ENCODE measurements at regions not wholly inside any gene's neighbourhood (a gene's known extent, or its start where the extent isn't known, plus 50 kb on each side); places are given as distances from the start of the nearest gene placed in this dataset.

DNA sequence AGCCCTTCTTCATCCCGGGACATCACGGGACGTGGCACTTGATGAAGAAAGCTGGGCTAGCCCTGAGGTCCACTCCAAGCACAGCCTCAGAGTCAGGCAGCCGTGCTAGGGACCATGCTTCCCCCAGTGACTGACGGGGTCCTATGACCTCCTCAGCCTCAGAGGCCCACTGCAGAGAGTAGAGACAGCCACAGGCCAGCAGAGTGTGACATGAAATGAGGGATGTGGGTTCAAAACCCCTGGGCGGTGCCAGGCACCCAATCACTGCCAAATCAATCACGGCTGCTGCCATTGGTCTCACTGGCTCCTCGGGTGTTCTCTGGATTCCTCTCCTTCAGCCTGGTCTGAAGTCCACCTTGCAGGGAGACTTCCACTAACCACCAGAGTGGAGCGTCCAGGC, 197.7 kb upstream of the CDH4 start:
- H3K4me3 ChIP-seq (ENCODE audit: low read depth, low read length) = no peak overlapping the region
- TF ChIP-seq, protein P1, sequence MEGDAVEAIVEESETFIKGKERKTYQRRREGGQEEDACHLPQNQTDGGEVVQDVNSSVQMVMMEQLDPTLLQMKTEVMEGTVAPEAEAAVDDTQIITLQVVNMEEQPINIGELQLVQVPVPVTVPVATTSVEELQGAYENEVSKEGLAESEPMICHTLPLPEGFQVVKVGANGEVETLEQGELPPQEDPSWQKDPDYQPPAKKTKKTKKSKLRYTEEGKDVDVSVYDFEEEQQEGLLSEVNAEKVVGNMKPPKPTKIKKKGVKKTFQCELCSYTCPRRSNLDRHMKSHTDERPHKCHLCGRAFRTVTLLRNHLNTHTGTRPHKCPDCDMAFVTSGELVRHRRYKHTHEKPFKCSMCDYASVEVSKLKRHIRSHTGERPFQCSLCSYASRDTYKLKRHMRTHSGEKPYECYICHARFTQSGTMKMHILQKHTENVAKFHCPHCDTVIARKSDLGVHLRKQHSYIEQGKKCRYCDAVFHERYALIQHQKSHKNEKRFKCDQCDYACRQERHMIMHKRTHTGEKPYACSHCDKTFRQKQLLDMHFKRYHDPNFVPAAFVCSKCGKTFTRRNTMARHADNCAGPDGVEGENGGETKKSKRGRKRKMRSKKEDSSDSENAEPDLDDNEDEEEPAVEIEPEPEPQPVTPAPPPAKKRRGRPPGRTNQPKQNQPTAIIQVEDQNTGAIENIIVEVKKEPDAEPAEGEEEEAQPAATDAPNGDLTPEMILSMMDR (IDR thresholded peaks at IDR 0.05; ENCODE audit: control insufficient read depth, extremely low read depth, insufficient read depth) = no peak
- DNase-seq (ENCODE audit: low read depth) = no peak

DNA sequence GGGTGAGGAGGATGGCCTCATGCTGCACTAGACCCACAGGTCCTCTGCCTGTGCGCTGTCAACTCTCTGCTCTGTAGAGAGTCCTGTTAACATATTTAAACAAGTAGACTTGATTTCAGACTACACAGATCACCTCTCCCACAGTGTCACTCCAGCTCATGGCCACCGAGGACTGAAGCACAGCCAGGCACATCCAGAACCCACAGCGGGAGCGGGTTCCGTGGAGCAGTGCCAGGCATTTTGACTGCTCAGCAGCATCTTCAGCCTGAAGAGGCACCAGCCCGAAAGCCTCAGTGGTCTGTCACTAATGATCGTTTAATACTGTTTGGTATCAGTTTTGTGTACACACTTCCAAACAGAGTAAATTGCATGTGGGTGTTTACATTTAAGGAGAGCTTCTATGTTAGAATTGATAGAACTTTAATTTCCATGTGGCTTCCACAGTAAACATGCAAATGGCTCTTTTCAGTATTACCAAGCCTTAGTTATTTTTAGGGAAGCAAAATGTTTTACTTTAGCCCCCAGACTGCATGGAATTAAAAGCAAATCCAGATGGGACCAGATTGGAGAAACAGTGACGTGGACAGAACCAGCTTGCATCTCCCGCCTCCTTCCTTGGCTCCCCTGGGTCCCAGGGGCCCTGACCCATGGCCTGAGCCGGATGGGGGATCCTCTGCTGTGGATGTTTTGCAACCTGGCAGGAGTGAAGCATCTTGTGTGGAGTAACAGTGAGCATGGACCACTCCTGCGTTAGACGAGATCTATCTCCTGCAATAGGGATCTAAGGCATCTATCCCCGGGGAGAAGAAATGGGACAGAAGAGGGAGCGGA, 196.7 kb upstream of the CDH4 start:
- TF ChIP-seq, protein P1 (IDR thresholded peaks at IDR 0.05; ENCODE audit: control insufficient read depth, extremely low read depth, insufficient read depth) = no peak
- H3K4me3 ChIP-seq (ENCODE audit: low read depth, low read length) = no peak overlapping the region
- DNase-seq (ENCODE audit: low read depth) = no peak

DNA sequence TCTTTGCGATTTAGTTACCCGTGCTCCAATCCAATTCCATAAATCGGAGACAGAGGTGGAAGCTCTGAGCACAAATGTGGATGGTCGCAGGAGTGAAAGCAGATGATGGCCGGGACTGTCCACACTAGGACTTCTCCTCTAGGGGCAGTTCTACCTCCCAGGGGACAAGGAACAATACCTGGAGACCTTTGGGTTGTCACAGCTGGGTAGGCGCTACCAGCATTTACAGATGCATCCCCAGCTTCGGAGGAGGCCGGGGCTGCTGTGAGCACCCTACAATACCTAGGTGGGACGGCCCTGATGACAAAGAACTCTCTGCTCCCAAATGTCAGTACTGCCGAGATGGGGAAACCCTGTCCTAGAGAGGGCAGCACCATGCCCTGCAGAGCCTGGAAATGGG, 195.9 kb upstream of the CDH4 start:
- no peak overlapping the region for H3K4me3 ChIP-seq (ENCODE audit: low read depth, low read length)
- TF ChIP-seq, protein P1 (IDR thresholded peaks at IDR 0.05; ENCODE audit: control insufficient read depth, extremely low read depth, insufficient read depth) = no peak
- DNase-seq (ENCODE audit: low read depth) = no peak

DNA sequence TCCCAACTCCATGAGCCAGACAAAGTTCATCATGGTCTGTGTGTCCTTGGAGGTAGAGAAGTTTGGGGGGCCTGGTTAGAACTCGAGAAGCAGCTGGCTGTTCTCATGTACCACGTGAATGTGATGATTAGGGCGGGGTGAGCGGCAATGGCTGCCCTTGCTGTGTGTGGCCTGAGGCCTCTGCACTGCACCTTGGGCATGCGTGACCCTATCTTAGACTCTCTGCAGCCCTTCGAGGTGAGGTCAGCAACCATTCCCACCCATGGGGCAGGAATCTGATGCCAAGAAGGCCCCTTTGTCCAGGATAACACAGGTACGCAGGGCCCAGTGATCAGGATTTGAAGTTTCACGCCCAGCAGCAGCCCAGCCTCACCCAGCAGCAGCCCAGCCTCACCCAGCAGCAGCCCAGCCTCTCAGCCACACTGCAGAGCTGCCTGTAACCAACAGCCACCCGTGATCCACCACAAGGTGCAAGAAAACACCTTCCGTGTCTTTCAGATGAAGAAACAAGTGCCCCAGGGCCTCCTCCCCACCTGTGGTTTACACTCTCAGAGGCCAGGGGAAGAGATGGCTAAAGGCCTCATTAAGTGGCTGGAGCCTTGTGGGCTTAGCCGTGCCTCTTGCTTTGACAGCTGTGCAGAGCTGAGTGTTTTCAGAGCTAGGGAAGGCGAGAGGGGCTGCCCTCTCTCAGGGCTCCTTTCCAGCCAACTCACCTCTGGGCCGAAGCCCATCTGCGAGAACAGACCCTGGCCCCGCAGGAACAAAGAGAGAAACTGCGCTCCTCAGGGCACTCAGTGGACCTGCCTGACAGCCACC, 195.2 kb upstream of the CDH4 start:
- no peak overlapping the region for H3K4me3 ChIP-seq (ENCODE audit: low read depth, low read length)
- TF ChIP-seq, protein P1 (IDR thresholded peaks at IDR 0.05; ENCODE audit: control insufficient read depth, extremely low read depth, insufficient read depth) = no peak
- no peak for DNase-seq (ENCODE audit: low read depth)

DNA sequence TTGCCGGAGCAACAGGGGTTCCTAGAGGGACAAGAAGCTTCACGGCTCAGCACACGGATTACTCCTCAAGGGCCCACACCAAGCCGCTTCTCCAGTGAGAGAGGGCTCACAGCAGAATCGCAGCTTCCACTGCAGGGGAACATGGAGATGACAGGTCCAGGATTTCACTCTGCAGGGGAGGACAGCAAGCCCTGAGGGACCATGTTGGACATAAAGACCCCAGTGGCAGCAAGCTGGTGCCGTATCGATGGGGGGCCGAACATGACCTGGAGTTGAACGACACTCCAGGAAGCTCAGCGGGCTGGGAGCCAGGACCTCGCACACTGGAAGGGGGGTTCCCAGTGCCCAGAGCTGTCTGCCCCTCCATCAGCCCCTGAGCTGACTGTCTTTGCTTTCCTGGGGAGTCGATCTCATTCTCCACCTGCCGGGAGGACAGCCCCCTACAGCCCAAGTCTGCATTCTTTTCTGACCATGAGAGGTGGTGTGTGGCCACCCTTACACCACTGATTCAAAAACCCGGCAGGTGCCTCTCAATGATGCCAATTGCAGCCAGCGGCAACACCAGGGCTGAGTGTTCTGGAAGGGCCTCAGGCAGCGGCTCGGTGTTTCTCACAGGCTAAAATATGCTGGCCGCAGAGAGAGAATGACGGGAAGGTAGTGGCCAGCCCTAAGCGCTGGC, 194.5 kb upstream of the CDH4 start:
- no peak for DNase-seq (ENCODE audit: low read depth)

DNA sequence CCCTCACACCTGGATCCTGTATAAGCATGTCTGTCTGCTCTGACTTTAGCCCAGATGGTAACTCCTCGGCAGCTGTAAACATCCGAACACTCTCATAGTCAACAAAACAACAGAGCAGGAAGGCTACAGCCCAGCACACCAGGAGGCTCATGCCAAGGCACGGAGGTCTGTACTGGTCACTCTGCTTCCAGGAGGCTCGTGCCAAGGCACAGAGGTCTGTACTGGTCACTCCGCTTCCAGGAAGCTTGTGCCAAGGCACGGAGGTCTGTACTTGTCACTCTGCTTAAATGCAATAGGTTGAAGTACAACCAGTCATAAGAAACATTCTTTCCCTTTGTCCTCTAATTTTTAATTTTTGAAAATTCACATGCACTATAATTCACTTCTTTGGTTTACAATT, 190.1 kb upstream of the CDH4 start:
- no peak for DNase-seq (ENCODE audit: low read depth)
- TF ChIP-seq, protein P1 (IDR thresholded peaks at IDR 0.05; ENCODE audit: control insufficient read depth, extremely low read depth, insufficient read depth) = no peak

More for the DNA sequence above, 194.5 kb upstream of the CDH4 start:
- no peak overlapping the region for H3K4me3 ChIP-seq (ENCODE audit: low read depth, low read length)
- TF ChIP-seq, protein P1 (IDR thresholded peaks at IDR 0.05; ENCODE audit: control insufficient read depth, extremely low read depth, insufficient read depth) = no peak

More for the DNA sequence above, 190.1 kb upstream of the CDH4 start:
- no peak overlapping the region for H3K4me3 ChIP-seq (ENCODE audit: low read depth, low read length)
